ENCODE measurements at regions not wholly inside any gene's neighbourhood (a gene's known extent, or its start where the extent isn't known, plus 50 kb on each side); places are given as distances from the start of the nearest gene placed in this dataset.

GRCh38 chrX:66833426-66833825 is 194.5 kb upstream of the EDA2R start:
- no peak for TF ChIP-seq POLR2A (IDR thresholded peaks at IDR 0.05; ENCODE audit: low read depth, low read length)
- TF ChIP-seq TAF1 (IDR thresholded peaks at IDR 0.05; ENCODE audit: low read depth, low read length) = no peak
- TF ChIP-seq POLR2AphosphoS5 (IDR thresholded peaks at IDR 0.05; ENCODE audit: low read depth, low read length) = no peak
